Choroid plexus epithelial cell (primary cell): ENCODE measurements at regions not wholly inside any gene's neighbourhood (a gene's known extent, or its start where the extent isn't known, plus 50 kb on each side); places are given as distances from the start of the nearest gene placed in this dataset.
A peak's percentile ranks its signal among the peaks of the same experiment; 100 is the strongest.
"Not testable (repeated sequence)": the region's sequence is repeated elsewhere in the genome, so short reads cannot be mapped to it uniquely, and the experiment has no call there.

Experiments used
- DNase-seq: peaks from one replicate; pipeline ENCODE4 v3.0.0-alpha.2; 2010; ENCODE audit warnings: low read depth
- H3K4me3 ChIP-seq: 2 replicates; pipeline ENCODE4 v1.5.1; 2011; ENCODE audit warnings: low read depth, mild to moderate bottlenecking, control low read depth, low read length, moderate library complexity
- CTCF ChIP-seq: conservative IDR thresholded peaks from 2 replicates; pipeline ENCODE4 v1.5.1; 2011; ENCODE audit warnings: low read depth, mild to moderate bottlenecking, control low read depth, inconsistent platforms, low read length, moderate library complexity

- H3K4me3 ChIP-seq, result no peak overlapping the region
- no peak for TF ChIP-seq CTCF
- no peak for DNase-seq
These were observed 58.0 kb upstream of the EFCAB3 start for GRCh38 chr17:62322313-62322712.

- no peak for TF ChIP-seq CTCF
- no peak overlapping the region for H3K4me3 ChIP-seq
- peak; percentile 92 for DNase-seq
These were observed 58.9 kb upstream of the EFCAB3 start for GRCh38 chr17:62321451-62321850.

GRCh38 chr17:62319846-62320245 lies 60.5 kb upstream of the EFCAB3 start:
- no peak for TF ChIP-seq CTCF
- no peak for DNase-seq
- no peak overlapping the region for H3K4me3 ChIP-seq

GRCh38 chr17:62309396-62309795 lies 71.0 kb upstream of the EFCAB3 start:
- peak; percentile 23 for DNase-seq
- no peak overlapping the region for H3K4me3 ChIP-seq
- no peak for TF ChIP-seq CTCF

- TF ChIP-seq CTCF, result no peak
These were observed 73.2 kb upstream of the EFCAB3 start for GRCh38 chr17:62307196-62307595.

GRCh38 chr17:62303476-62303875 lies 76.9 kb upstream of the EFCAB3 start:
- TF ChIP-seq CTCF, result no peak
- H3K4me3 ChIP-seq, result no peak overlapping the region
- DNase-seq, result no peak

More at GRCh38 chr17:62307196-62307595, 73.2 kb upstream of the EFCAB3 start:
- H3K4me3 ChIP-seq, result no peak overlapping the region
- DNase-seq, result no peak

GRCh38 chr17:62300697-62301096 lies 79.7 kb upstream of the EFCAB3 start:
- DNase-seq, result no peak
- H3K4me3 ChIP-seq, result no peak overlapping the region
- TF ChIP-seq CTCF, result no peak

GRCh38 chr17:62275290-62275689 lies 105.1 kb upstream of the EFCAB3 start:
- DNase-seq, H3K4me3 ChIP-seq: not testable (repeated sequence)

- DNase-seq, H3K4me3 ChIP-seq: not testable (repeated sequence)
These were observed 112.0 kb upstream of the EFCAB3 start for GRCh38 chr17:62268361-62268760.

- H3K4me3 ChIP-seq, DNase-seq: not testable (repeated sequence)
These were observed 115.4 kb upstream of the EFCAB3 start for GRCh38 chr17:62264974-62265373.

GRCh38 chr17:62255791-62256190 lies 124.6 kb upstream of the EFCAB3 start:
- peak; percentile 14 for DNase-seq
- not testable (repeated sequence) for H3K4me3 ChIP-seq

- not testable (repeated sequence) for H3K4me3 ChIP-seq
- peak; percentile 1 for DNase-seq
These were observed 138.3 kb upstream of the EFCAB3 start for GRCh38 chr17:62242076-62242475.
